Stimulated activated CD8-positive, alpha-beta memory T cell treated with anti-CD3 and anti-CD28 coated beads, Interleukin-15, amount 100 ng/mL, for 48 hours (primary cell): ENCODE measurements at regions not wholly inside any gene's neighbourhood (a gene's known extent, or its start where the extent isn't known, plus 50 kb on each side); places are given as distances from the start of the nearest gene placed in this dataset.

ENCODE experiments used
- DNase-seq, 2 donors: peaks; one replicate each; pipeline ENCODE4 v3.0.0-alpha.2; 2020; ENCODE audit warnings: low read depth in 2 of 2

GRCh38 chr15:31275331-31276262 is 51.0 kb upstream of the KLF13 start:
- no peak for DNase-seq

- no peak for DNase-seq
Observed at GRCh38 chr15:31276596-31277298, 49.9 kb upstream of the KLF13 start.
